ENCODE measurements at regions not wholly inside any gene's neighbourhood (a gene's known extent, or its start where the extent isn't known, plus 50 kb on each side); places are given as distances from the start of the nearest gene placed in this dataset.

- in situ Hi-C loops (cut with MboI; ENCODE audit: low sequenced_read_pairs, unreplicated experiment) = no loop called here
- no peak for DNase-seq (ENCODE audit: low spot score)
- TF ChIP-seq CTCF (IDR thresholded peaks at IDR 0.05; ENCODE audit: borderline replicate concordance, control extremely low read depth, extremely low read depth, insufficient read depth, missing control alignments) = no peak
Observed at GRCh38 chr13:33340631-33341030, 55.1 kb upstream of the STARD13 start.

- no peak for DNase-seq (ENCODE audit: low spot score)
Observed at GRCh38 chr13:33341861-33342452, 56.4 kb upstream of the STARD13 start.

GRCh38 chr13:33345842-33346241, 60.3 kb upstream of the STARD13 start:
- no peak for TF ChIP-seq CTCF (IDR thresholded peaks at IDR 0.05; ENCODE audit: borderline replicate concordance, control extremely low read depth, extremely low read depth, insufficient read depth, missing control alignments)
- in situ Hi-C loops (cut with MboI; ENCODE audit: low sequenced_read_pairs, unreplicated experiment) = no loop called here
- no peak for DNase-seq (ENCODE audit: low spot score)

More at GRCh38 chr13:33341861-33342452, 56.4 kb upstream of the STARD13 start:
- TF ChIP-seq CTCF (IDR thresholded peaks at IDR 0.05; ENCODE audit: borderline replicate concordance, control extremely low read depth, extremely low read depth, insufficient read depth, missing control alignments) = no peak
- in situ Hi-C loops (cut with MboI; ENCODE audit: low sequenced_read_pairs, unreplicated experiment) = no loop called here

DNA sequence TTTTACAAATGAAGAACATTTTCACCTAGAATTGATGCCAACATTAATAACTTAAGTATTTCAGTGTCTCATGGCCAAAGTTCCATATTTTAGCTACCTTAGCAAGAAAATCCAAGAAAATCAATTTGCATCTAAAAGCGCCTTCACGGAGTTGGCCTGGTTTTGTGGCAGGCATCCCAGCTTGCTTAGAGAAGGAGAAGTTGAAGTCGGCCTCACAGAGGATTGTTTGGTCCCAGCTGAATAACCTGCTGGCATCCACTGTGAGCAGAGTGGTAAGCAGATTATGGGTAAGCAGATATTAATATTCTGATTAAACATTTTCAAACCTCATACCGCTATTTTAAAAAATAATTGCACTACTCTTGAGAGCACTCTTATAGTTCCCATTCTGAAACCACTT, 62.3 kb upstream of the STARD13 start:
- no peak for DNase-seq (ENCODE audit: low spot score)

GRCh38 chr13:33348366-33348765, 62.8 kb upstream of the STARD13 start:
- no peak for TF ChIP-seq CTCF (IDR thresholded peaks at IDR 0.05; ENCODE audit: borderline replicate concordance, control extremely low read depth, extremely low read depth, insufficient read depth, missing control alignments)
- no peak for DNase-seq (ENCODE audit: low spot score)
- in situ Hi-C loops (cut with MboI; ENCODE audit: low sequenced_read_pairs, unreplicated experiment) = no loop called here

More for the DNA sequence above, 62.3 kb upstream of the STARD13 start:
- no peak for TF ChIP-seq CTCF (IDR thresholded peaks at IDR 0.05; ENCODE audit: borderline replicate concordance, control extremely low read depth, extremely low read depth, insufficient read depth, missing control alignments)
- in situ Hi-C loops (cut with MboI; ENCODE audit: low sequenced_read_pairs, unreplicated experiment) = no loop called here

DNA sequence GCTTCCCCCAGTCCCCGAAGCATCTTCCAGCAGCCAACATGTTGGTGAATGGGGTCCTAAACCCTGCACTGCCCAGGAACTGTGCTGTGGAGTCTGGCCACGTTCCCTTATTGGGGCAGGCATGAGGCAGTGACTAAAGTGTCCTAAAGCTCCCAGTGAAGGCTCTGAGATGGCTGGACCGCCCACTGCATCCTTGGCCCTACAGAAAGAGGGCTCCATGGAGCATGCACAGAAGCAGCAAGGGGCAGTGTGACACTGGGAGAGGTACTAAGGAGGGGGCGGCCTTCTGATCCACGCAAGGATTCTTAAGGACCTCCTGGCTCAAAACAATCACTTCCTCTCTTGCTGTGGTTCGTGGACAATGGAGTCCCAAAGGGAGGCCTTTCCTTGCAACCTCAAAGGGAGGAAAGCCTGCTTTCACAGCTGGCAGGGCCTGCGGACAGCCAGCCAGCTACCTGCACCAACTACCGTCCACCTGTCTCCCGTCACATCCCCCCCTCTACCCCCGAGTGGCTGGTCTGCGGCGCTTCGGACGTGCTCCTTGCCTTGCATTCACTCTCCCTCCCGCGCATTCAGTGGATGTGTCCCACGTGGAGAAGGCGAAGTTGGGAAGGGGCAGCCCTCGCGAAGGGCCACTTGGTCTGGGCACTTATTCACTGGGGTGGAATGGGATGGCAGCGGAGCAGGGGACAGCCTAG, 63.9 kb upstream of the STARD13 start:
- in situ Hi-C loops (cut with MboI; ENCODE audit: low sequenced_read_pairs, unreplicated experiment) = no loop called here
- DNase-seq (ENCODE audit: low spot score) = no peak
- TF ChIP-seq CTCF (IDR thresholded peaks at IDR 0.05; ENCODE audit: borderline replicate concordance, control extremely low read depth, extremely low read depth, insufficient read depth, missing control alignments) = no peak

All from GM13976 (cell line).